GM21576 (cell line): ENCODE measurements at regions not wholly inside any gene's neighbourhood (a gene's known extent, or its start where the extent isn't known, plus 50 kb on each side); places are given as distances from the start of the nearest gene placed in this dataset.

Source experiments
- ATAC-seq: cut with Tn5 transposase; IDR thresholded peaks from one replicate; pipeline ENCODE4 v1.9.1; 2021; ENCODE audit warnings: mild to moderate bottlenecking, moderate library complexity; ENCODE audit not compliant: unreplicated experiment

DNA sequence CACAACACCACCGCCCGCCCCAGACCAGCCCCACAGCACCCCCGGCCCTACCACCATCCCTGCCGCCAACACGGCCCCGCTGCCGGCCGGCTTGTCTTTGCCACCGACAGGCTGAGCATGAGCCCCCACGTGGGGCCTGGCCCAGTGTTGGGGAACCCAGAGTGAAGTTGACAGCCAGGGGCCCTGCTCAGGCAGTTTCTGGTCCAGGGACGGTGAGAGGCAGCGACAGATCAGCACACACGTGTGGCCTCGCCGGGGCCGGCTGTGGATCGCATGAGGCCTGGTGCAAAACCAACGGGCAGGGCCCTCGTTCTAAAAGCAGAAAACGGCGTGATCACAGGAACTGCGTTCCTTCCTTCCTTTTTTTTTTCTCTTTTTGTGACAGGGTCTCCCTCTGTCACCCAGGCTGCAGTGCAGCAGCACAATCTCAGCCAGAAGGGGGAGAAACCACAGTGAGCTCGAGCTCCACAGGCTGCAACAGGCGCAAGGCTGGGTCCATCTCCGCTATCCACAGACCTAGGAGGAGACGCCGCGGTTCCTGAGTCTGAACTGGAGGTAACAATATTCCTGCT, 50.5 kb upstream of the FBRSL1 start:
- ATAC-seq: no peak

DNA sequence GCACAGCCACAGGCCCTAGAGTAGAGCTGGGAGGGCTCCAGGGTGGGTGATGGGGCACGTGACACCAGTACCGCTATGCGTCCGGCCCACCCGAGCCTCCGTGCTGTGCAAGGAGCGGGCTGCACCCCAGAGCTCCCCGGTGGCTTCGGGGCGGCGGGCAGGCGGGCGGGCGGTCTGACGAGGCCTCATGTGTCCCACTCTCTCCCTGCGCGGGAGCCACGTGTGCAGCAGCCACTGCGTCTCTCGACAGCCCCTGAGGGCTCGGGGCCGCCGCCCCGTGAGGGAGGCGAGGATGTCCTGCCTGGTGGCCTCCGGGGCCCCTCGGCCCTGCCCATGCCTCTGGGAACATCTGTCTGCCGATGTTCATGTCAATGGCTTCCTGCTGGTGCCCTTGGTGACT, 51.2 kb upstream of the FBRSL1 start:
- no peak for ATAC-seq

DNA sequence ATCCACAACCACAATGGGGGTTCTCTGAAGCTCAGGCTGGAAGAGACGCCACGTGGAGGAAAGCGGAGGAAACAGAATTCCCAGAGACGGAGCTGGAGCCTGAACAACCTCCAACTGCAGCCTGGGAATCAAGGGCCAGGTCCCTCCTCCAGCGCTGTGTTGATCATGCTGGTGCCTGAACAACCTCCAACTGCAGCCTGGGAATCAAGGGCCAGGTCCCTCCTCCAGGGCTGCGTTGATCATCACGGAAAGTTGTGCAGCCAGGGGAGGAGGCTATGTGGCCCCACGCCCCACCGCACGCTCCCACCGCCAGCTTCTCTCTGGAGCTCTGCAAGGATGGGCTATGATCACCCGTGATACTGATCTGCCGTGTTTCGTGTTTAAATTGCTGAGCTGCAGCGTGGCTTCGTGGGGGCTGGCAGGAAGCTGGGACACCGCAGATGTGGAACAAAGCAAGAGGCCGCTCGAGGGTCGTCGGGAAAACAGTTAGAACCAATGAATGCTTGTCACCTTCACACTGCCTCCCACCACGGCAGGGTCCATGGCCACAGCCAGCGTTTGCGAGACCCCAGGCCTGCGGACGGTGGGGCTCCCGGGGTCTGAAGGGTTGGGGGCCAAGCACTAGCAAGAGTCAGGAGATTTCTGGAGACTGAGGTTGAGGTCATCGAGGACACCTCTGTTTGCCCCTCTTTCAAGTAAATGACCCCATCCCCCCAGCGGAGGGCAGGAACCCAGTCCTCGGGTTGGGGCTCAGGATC, 51.8 kb upstream of the FBRSL1 start:
- no peak for ATAC-seq

DNA sequence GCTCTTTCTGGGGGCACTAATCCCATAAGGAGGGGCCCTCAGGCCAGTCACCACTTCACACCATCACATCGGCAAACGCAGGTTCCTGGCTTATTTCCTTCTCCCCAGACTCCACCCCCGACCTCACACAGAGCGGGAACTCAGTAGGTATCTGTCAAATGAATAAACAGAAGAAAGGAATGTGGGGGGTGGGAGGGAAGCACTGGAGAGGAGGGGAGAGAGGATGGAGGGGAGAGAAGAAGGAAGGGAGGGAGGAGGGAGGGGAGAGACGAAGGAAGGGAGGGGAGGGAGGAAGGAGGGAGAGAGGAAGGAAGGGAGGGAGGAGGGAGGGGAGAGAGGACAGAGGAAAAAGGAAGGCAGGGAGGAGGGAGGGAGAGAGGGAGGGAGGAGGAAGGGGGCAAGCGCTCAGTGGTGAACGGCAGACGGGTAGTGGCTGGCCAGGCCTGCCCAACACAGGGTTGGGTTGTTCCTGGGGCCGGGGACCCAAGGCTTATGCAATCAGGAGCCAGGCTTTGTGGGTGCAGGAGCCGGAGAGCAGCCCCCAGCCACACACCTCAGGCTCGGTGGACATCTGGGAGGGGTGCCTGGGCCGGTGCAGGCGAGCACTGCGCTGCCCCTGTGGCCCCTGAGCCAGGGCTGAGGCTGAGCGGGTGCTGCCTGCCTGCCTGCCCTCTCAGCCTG, 52.6 kb upstream of the FBRSL1 start:
- ATAC-seq: no peak

DNA sequence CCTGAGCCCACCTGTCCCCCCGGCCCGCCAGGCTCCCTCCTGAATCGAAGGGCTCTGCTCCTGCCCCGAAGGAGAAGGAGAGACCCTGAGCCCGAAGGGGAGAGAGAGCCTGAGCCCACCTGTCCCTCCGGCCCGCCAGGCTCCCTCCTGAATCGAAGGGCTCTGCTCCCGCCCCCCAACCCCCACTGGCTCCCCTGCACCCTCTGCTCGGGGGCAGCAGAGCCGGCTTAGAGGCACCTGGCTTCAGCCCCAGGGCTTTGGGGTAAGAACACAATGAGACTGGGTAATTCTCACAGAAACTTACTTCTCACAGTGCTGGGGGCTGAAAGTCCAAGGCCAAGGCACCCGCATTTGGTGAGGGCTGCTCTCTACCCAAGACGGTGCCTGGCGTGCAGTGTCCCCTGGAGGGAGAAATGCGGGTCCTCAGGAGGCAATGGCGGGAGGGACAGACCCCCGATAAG, 53.1 kb upstream of the FBRSL1 start:
- ATAC-seq: no peak

DNA sequence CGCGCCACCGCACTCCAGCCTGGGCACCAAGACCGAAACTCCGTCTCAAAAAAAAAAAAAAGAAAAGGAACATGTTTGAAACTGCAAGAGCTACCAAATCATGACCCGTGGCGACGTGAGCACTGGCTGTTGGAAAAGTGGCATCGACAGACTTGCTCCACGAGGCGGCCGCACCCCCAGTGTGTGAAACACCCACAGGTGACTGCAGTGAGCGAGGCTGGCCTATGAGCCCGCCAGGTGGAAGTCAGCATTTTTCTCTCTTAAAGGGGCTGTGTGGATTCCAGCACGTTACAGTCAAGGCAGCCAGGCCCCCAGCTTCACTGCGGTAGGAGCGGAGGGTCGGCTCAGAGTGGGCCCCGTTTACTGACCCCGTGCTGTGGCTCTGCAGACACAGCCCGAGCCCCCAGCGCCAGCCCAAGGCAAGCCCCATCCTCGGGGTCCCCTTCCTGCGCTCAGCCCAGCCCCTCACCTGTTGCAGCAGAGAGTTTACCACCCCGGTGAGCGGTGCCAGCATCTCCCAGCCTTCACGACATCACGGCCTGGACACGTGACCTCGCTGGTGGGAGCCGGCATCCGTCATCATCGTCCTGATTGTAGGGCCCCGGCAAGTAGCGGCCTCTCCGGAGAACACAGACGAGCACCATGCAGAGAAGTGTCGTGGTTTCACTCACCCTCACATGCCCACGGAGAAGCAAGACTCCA, 54.3 kb upstream of the FBRSL1 start:
- ATAC-seq: no peak

DNA sequence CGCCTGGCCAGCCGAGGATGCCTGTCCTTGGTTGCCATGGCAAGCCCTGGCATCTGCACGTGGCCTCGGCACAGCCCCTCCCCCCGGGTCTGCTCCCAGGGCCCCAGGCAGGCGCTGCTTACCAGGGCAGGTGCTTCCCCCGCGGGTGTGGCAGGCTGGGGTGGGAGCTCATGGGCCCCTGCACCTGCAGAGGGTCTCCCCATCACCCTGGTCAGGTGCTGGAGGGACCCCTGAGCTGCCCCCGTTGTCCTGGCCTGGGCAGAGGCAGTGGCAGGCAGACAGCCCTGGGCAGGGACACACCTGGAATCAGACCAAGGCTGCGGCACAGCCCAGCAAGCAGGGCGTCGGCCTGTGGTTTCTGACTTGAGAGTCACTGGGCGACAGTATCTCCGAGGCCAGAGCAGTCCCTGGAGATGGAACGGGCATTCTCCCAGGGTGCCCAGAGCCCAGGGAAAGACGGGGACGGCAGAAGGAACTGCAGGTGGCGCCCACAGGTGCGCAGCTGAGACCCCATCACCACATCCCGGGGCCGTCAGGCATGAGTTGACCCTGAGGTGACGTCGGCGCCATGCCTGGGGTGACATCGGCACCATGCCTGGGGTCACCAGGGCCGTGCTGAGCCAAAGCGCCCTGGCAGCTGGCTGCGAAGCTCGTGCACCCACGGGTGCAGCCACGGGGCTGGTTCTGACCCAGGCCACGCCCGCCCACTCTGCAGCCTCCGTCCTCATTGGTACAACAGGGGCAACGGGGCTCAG, 56.1 kb upstream of the FBRSL1 start:
- no peak for ATAC-seq

DNA sequence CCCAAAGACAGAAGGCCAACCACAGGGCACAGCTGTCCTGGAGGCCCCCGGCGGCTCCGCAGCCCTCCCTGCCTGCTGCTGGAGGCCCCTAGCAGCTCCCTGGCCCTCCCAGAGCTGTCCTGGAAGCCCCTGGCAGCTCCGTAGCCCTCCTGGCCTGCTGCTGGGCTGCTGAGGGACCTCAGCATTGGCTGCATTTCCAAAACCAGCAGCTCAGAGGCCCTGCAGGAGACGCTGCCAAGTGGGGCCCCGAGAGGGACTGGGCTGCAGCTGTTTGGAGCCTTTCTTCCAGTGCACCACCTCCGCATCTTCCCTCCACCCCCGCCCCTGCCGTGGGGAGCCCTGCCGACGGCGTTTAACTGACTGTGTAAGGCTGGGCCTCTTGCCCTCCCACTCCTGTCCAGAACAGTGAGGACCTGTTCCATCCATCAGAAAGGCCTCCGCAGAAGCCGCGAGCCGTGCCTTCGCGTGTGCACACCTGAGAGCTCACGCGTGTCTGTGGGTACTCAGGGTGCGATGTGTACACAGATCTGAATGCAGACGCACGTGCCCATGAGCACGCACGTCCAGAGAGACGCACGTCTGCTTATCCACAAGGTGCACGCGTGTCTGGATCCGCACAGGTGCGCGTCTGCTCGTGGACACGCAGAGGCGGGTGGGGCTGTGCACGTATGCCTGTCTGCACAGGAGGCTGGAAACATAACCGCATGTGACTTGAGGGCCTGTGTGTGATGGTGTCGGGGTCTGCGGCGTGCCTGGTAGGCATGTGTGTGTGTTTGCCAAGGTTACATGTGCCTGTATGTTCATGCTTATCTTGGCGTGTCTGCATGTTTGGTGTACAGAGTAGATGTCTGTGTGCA, 57.0 kb upstream of the FBRSL1 start:
- no peak for ATAC-seq

DNA sequence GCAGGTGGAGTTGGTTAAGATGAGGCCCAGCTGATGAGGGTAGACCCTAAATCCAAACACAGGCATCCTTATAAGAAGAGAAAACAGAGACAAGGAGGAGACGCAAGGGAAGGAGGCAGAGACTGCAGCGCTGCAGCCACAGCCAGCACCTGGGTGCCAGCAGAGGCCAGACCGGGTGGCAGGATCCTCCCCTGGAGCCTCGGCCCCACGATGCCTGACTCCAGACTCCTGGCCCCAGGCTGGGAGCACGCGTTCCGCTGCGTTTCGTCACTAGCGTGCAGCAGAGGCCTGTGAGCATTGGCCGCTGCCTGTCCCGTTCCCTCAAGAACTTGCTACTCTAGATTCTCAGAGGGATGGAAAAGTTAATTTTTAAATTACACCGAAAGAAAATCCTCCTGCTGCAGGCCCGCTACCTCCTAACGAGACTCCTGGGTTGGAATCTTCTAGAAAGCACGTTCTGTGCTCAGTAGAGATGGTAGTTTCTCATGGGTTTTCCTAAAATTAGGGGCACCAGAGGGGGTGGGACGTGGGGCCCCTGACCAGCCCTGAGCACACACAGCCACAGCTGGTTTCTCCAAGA, 57.7 kb upstream of the FBRSL1 start:
- no peak for ATAC-seq

DNA sequence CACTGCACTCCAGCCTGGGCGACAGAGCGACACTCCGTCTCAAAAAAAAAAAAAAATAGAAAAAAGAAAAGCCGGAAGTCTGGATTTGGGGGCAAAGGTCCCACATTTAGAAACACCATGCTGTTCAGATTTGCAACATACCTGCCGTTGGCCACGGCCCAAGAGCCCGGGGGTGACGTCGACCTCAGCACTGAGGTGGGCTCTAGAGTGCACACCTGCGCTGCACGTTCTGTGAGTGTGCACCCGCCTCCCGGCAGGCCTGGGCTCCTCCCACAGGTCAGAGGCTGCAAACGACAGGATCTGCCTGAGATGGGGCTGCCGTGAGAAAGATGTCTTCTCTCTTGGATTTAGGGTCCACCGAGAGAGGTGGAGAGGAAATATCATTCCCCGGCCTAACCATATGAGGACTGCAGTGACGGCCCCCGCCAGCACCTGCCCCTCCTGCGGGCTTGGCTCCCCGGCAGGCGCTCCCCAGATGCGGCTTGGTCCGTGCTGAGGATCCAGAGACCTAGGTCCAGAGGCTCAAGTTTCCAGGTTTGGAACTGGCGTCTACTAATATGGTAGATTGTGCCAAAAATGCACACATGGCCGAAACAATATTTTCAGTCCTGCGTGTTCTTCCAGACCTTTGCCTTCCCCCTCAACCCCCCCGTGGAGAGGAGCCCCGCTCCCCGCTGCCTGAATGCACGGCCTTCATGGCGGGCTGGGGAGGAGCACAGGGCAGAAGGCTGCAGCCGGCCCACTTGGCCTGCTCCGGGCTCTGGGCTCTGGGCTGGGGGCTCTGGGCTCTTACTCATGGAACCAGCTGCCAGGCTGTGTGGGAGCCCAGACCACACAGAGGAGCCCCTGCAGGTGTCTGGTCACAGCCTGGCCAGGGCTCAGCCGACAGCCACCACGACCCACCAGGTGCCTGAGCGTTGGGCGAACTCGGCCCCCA, 58.8 kb upstream of the FBRSL1 start:
- no peak for ATAC-seq

DNA sequence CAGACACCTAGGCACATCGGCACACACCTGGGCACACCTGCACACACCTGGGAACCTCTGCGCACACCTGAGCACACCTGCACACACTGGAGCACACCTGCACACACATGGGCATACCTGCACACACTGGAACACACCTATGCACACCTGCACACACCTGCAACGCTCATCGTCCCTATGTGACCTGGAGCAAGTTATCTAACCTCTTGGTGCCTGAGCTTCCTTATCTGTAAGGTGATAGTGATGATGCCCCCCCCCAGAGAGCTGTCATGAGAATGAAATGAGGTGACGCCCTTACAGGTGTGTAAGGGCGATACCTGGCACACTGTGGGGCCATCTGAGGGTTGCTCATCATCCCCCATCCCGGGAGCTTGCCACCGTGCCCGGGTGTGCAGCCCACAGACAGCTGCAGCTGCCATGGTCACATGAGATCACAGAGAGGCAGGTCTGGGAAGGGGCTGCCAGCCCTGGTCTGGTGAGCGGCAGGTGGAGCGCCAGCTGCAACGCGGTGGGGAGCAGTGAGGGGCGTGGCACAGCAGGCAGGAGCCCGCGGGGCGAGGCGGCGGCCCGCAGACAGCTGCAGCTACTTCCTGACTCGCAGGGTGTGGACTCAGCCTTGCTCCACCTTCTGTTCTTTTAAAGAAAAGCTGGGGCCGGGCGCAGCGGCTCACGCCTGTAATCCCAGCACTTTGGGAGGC, 59.9 kb upstream of the FBRSL1 start:
- peak; percentile 72 for ATAC-seq

DNA sequence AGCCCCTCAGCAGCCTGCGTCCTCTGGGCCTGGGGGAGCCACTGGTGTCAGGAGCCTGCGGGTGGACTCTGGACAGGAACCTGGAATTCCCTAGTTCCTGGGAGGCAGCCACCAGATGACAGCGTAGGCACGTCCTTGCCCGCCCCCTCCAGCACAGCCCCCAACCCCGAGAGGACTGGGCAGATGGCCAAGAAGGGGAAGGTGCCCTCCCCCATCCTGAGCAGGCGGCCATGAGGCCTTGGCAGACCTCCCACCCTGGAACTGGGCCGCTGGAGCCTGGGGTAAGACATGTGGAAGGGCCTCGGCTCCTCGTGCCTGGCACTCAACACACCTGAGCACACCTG, 60.4 kb upstream of the FBRSL1 start:
- no peak for ATAC-seq

DNA sequence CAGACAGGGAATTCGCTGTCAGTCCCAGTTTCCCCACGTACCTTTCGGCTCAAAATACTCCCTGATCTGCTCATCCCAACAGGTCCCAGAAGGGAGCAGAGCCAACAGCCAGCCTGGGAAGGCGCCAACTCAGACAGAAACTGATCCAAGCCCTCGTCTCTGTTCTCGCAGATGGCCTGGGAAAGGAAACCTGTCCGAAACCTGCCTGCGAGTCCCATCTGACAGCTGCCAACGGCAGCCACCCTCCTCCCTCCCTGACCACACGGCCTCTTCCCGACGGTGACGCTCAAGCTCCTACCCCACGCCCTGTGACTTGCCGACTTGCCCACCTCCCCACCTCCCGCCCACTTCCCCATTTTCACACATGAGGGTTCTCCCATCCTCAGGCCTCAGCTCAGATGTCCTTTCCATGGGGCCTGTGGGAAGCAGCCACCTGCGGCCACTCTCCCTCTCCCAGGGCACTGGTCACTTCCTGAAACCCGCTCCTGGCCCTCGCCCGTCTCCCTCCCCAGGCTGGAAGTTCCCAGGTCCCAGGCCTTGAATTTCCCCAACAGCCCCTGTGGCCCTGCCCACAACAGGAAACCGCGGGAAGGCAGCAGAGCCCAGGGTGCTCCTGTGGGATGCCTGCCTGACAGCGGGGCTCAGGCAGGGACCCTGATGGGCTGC, 60.9 kb upstream of the FBRSL1 start:
- ATAC-seq: no peak

DNA sequence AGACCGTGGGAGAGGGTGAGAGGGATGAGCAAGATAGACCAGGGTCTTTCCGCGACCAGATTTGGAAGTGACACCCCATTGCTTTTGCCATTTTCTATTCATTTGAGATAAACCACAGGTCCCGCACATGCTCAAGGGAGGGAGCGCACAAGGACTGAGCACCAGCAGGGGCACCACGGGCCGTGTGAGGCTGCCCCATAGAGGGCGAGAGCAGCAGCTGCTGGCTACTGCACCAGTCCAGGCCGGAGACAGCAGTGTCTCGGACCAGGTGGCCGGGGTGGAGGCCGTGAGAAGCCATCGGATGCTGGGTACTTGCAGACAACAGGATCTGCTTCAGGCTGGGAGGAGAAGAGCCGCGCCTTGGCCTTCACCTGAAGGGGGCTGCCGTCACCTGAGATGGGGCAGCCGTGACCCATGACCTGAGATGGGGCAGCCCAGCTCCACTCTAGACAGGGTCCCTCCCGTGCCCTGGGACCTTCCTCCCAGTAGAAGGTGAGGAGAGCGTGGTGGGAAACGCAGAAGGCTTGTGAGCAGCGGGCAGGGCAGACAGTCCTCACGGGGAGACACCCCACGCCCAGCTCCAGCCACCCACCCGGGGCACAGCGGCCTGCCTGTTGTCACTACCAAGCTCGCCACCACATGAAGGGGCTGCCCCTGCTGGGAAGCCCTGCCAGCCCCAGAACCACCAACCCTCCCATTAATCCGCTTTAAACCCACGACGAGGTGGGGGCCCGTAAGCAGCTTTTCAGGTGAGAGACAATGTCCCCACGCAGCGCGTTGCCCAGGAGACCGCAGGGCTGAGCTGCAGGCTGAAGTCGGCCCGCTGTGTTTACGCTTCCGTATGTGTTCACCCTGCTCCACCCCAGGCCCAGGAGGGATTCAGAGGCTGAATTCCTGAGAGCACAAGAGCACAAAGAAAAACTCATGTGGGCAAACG, 61.7 kb upstream of the FBRSL1 start:
- no peak for ATAC-seq

DNA sequence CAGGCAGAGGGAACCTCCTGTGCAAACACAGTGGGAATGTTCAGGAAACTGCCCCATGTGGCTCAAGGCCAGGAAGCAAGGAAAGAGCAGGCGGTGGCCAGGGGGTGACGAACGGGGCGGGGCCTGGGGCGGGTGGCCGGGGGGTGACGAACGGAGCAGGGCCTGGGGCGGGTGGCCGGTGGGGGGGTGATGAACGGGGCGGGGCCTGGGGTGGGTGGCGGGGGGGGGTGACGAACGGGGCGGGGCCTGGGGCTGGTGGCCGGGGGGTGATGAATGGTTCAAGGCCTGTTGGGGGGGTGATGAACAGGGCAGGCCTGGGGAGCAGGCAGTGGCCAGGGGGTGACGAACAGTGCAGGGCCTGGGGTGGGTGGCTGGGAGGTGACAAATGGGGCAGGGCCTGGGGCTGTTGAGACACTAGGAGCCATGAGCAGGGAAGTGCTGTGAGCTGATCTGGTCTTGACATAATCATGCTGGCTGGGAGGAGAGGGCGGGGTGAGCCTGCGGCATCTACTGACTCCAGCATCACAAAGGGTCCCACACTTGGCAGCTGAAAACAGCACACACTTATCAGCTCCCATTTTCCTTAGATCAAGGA, 62.7 kb upstream of the FBRSL1 start:
- no peak for ATAC-seq
